Thoracic aorta (tissue), 2 donors: ENCODE measurements at regions not wholly inside any gene's neighbourhood (a gene's known extent, or its start where the extent isn't known, plus 50 kb on each side); places are given as distances from the start of the nearest gene placed in this dataset.

Experiments
- ATAC-seq: fragments of 150-250 bp; one replicate; pipeline ENCODE4 v1.8.0; 2017; ENCODE audit warnings: low read depth; ENCODE audit not compliant: insufficient number of reproducible peaks, low FRiP score
- DNase-seq: peaks from one replicate; pipeline ENCODE4 v3.0.0-alpha.2; 2020; ENCODE audit warnings: low spot score
- H3K27ac ChIP-seq, 2 donors: fragments of 200-600 bp; sonication (generic); 1 replicate in 1 of 2; 2 replicates in 1 of 2; pipeline ENCODE4 v1.5.1; 2016; ENCODE audit warnings: mild to moderate bottlenecking in 2 of 2, moderate library complexity in 2 of 2
- H3K27me3 ChIP-seq: fragments of 200-600 bp; sonication (generic); replicated peaks from 2 replicates; pipeline ENCODE4 v1.6.0; 2016; ENCODE audit warnings: mild to moderate bottlenecking; ENCODE audit not compliant: insufficient read depth
- H3K36me3 ChIP-seq: fragments of 200-600 bp; sonication (generic); one replicate; pipeline ENCODE4 v1.5.1; 2016
- H3K4me1 ChIP-seq, 2 donors: fragments of 200-600 bp; sonication (generic); 1 replicate in 1 of 2; 2 replicates in 1 of 2; pipeline versions ENCODE4 v1.5.1 to v1.6.0; 2016; ENCODE audit warnings: low read depth in 2 of 2, mild to moderate bottlenecking in 1 of 2; ENCODE audit not compliant: control insufficient read depth in 1 of 2
- H3K4me3 ChIP-seq: fragments of 200-600 bp; sonication (generic); 2 replicates; pipeline ENCODE4 v1.5.1; 2016; ENCODE audit warnings: mild to moderate bottlenecking
- H3K9me3 ChIP-seq: fragments of 200-600 bp; sonication (generic); 2 replicates; pipeline ENCODE4 v1.5.1; 2016
- CTCF ChIP-seq: fragments of 200-600 bp; sonication (generic); IDR thresholded peaks from one replicate; pipeline ENCODE4 v1.5.1; 2019; ENCODE audit warnings: antibody characterized with exemption

GRCh38 chr1:87437663-87438295 is 109.1 kb downstream of the LMO4 start:
- no peak overlapping the region for H3K4me3 ChIP-seq
- TF ChIP-seq CTCF, result no peak

GRCh38 chr1:87439821-87440220 is 111.1 kb downstream of the LMO4 start:
- Histone ChIP-seq H3K36me3 (no peaks in the 10 kb centered on the region), H3K27ac (no peak overlapping the region), H3K4me3 (no peak overlapping the region), H3K9me3 (no peaks in the 10 kb centered on the region), H3K27me3 (no peaks in the 10 kb centered on the region), H3K4me1 (no peaks in the 10 kb centered on the region)
- ATAC-seq, result no peak
- no peak for DNase-seq
- TF ChIP-seq CTCF, result no peak

More at GRCh38 chr1:87437663-87438295, 109.1 kb downstream of the LMO4 start:
- no peaks in the 10 kb centered on the region for H3K27me3 ChIP-seq
- no peak for DNase-seq
- H3K4me1 ChIP-seq, result no peaks in the 10 kb centered on the region
- H3K27ac ChIP-seq, result no peak overlapping the region
- no peak for ATAC-seq
- H3K9me3 ChIP-seq, result no peaks in the 10 kb centered on the region
- H3K36me3 ChIP-seq, result no peaks in the 10 kb centered on the region

GRCh38 chr1:87449348-87449963 is 120.8 kb downstream of the LMO4 start:
- peak; percentile 38 for ATAC-seq
- no peak for TF ChIP-seq CTCF
- H3K27ac ChIP-seq, result peak overlapping the region in 1 of 2 donors; percentile 16

GRCh38 chr1:87450136-87450535 is 121.5 kb downstream of the LMO4 start:
- ATAC-seq (no peak), DNase-seq (no peak)
- H3K27ac ChIP-seq, result no peak overlapping the region
- no peak overlapping the region for H3K4me3 ChIP-seq
- TF ChIP-seq CTCF, result no peak
- no peaks in the 10 kb centered on the region for H3K36me3 ChIP-seq
- no peaks in the 10 kb centered on the region for H3K27me3 ChIP-seq
- H3K4me1 ChIP-seq, result peaks cover 4 to 20% of the 10 kb centered on the region in 2 donors
- no peaks in the 10 kb centered on the region for H3K9me3 ChIP-seq

More at GRCh38 chr1:87449348-87449963, 120.8 kb downstream of the LMO4 start:
- H3K9me3 ChIP-seq, result no peaks in the 10 kb centered on the region
- peaks cover 4 to 20% of the 10 kb centered on the region in 2 donors for H3K4me1 ChIP-seq
- H3K4me3 ChIP-seq, result no peak overlapping the region
- H3K36me3 ChIP-seq, result no peaks in the 10 kb centered on the region
- DNase-seq, result peak; percentile 22
- H3K27me3 ChIP-seq, result no peaks in the 10 kb centered on the region

GRCh38 chr1:87450615-87451209 is 122.0 kb downstream of the LMO4 start:
- Histone ChIP-seq H3K36me3 (no peaks in the 10 kb centered on the region), H3K9me3 (no peaks in the 10 kb centered on the region), H3K4me3 (no peak overlapping the region), H3K4me1 (peaks cover 4 to 20% of the 10 kb centered on the region in 2 donors), H3K27me3 (no peaks in the 10 kb centered on the region), H3K27ac (no peak overlapping the region)
- no peak for TF ChIP-seq CTCF
- no peak for ATAC-seq
- DNase-seq, result no peak
